GM18868 (cell line): ENCODE measurements at regions not wholly inside any gene's neighbourhood (a gene's known extent, or its start where the extent isn't known, plus 50 kb on each side); places are given as distances from the start of the nearest gene placed in this dataset.

Source experiments
- ATAC-seq: cut with Tn5 transposase; IDR thresholded peaks from one replicate; pipeline ENCODE4 v1.9.1; 2021; ENCODE audit warnings: mild to moderate bottlenecking, moderate library complexity; ENCODE audit not compliant: unreplicated experiment

GRCh38 chr5:72558046-72558336 lies 50.8 kb upstream of the ZNF366 start:
- ATAC-seq, result no peak

GRCh38 chr5:72557167-72558045 lies 50.2 kb upstream of the ZNF366 start:
- ATAC-seq, result peak; percentile 5
